ENCODE measurements at regions not wholly inside any gene's neighbourhood (a gene's known extent, or its start where the extent isn't known, plus 50 kb on each side); places are given as distances from the start of the nearest gene placed in this dataset.

DNA sequence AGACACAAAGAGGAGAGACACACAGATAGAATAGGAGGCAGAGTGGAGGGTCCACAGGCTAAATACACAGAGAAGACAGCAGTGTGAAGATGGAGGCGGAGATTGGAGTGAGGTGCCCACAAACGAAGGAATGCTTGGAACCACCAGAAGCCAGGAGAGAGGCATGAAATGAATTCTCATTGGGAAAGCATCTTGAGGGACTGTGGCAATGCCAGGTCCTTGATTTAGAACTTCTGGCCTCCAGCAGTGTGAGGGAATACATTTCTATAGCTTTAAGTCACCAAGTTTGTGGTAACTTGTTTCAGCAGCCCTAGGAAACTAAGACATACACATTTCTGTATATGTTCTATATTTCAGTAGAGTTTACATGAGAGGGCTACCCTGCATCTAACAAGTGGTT is 396.6 kb upstream of the ZNF608 start:
- TF ChIP-seq, protein P1, sequence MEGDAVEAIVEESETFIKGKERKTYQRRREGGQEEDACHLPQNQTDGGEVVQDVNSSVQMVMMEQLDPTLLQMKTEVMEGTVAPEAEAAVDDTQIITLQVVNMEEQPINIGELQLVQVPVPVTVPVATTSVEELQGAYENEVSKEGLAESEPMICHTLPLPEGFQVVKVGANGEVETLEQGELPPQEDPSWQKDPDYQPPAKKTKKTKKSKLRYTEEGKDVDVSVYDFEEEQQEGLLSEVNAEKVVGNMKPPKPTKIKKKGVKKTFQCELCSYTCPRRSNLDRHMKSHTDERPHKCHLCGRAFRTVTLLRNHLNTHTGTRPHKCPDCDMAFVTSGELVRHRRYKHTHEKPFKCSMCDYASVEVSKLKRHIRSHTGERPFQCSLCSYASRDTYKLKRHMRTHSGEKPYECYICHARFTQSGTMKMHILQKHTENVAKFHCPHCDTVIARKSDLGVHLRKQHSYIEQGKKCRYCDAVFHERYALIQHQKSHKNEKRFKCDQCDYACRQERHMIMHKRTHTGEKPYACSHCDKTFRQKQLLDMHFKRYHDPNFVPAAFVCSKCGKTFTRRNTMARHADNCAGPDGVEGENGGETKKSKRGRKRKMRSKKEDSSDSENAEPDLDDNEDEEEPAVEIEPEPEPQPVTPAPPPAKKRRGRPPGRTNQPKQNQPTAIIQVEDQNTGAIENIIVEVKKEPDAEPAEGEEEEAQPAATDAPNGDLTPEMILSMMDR (IDR thresholded peaks at IDR 0.05) = no peak
- TF ChIP-seq POLR2AphosphoS5 (IDR thresholded peaks at IDR 0.05; ENCODE audit: low read depth, low read length) (no peak), SIN3A (IDR thresholded peaks at IDR 0.05; ENCODE audit: borderline replicate concordance, insufficient read depth, low read depth, low read length) (no peak), TCF7L2 (IDR thresholded peaks at IDR 0.05; ENCODE audit: low read depth, low read length) (no peak)
- TF ChIP-seq, protein P2, sequence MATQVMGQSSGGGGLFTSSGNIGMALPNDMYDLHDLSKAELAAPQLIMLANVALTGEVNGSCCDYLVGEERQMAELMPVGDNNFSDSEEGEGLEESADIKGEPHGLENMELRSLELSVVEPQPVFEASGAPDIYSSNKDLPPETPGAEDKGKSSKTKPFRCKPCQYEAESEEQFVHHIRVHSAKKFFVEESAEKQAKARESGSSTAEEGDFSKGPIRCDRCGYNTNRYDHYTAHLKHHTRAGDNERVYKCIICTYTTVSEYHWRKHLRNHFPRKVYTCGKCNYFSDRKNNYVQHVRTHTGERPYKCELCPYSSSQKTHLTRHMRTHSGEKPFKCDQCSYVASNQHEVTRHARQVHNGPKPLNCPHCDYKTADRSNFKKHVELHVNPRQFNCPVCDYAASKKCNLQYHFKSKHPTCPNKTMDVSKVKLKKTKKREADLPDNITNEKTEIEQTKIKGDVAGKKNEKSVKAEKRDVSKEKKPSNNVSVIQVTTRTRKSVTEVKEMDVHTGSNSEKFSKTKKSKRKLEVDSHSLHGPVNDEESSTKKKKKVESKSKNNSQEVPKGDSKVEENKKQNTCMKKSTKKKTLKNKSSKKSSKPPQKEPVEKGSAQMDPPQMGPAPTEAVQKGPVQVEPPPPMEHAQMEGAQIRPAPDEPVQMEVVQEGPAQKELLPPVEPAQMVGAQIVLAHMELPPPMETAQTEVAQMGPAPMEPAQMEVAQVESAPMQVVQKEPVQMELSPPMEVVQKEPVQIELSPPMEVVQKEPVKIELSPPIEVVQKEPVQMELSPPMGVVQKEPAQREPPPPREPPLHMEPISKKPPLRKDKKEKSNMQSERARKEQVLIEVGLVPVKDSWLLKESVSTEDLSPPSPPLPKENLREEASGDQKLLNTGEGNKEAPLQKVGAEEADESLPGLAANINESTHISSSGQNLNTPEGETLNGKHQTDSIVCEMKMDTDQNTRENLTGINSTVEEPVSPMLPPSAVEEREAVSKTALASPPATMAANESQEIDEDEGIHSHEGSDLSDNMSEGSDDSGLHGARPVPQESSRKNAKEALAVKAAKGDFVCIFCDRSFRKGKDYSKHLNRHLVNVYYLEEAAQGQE (IDR thresholded peaks at IDR 0.05; ENCODE audit: insufficient read depth in 1 of 2, low read depth in 2 of 2, low read length in 1 of 2) = no peak
